Hepatocyte (in vitro differentiated cells): ENCODE measurements at regions not wholly inside any gene's neighbourhood (a gene's known extent, or its start where the extent isn't known, plus 50 kb on each side); places are given as distances from the start of the nearest gene placed in this dataset.
A peak's percentile ranks its signal among the peaks of the same experiment; 100 is the strongest.

Experiments used
- CTCF ChIP-seq: fragments of 200-600 bp; sonication (generic); IDR thresholded peaks from 2 replicates; pipeline ENCODE4 v1.5.1; 2016; ENCODE audit warnings: antibody characterized with exemption, mild to moderate bottlenecking; ENCODE audit not compliant: poor library complexity
- EZH2 ChIP-seq: fragments of 200-600 bp; sonication (generic); IDR thresholded peaks from 2 replicates; pipeline ENCODE4 v1.6.1; 2016; ENCODE audit warnings: antibody characterized with exemption, mild to moderate bottlenecking, borderline replicate concordance
- EZH2phosphoT487 ChIP-seq: fragments of 200-600 bp; sonication (generic); IDR thresholded peaks from one replicate; pipeline ENCODE4 v1.6.1; 2018; ENCODE audit warnings: antibody characterized with exemption, mild to moderate bottlenecking, low read depth, moderate library complexity; ENCODE audit not compliant: unreplicated experiment, severe bottlenecking

DNA sequence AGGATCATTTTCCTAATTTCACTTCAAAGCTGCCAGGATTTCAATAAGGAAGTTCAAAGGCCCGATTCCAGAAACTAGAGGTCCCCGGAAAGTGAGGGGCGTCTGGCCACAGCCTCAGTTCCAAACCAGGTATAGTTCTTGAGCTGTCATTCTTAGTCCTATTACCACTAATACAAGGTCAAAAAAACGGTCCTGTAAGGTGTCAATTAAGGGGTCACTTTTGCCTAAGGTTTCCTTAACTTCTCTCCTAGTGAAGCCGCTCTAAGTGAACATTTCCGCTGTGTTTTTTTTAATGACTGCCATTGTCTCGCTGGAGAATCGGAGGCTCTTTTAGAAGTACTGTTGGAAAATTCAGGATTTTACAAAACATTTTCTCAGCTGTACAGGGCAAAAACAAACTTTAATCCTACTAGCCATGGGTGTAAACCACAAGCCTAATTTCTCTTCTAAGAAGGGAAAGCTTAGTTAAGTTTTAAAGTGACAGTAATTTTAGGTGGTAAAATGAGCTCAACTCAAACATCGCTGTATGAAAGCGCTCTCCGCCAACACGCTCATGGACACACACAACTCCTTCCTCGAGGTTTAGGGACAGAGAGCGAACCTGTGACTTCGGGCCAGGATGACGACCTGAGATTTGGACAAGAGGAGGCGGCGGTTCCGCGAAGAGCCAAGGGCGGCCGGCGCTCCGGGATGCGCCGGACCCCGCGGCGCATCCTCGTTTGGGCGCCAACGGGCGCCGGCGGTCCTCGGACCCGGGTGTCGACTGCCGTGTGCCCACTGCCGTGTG is 76.7 kb upstream of the IFNE start:
- TF ChIP-seq EZH2 = peak; percentile 63
- no peak for TF ChIP-seq CTCF
- no peak for TF ChIP-seq EZH2phosphoT487
